Islet of Langerhans (tissue), 1 donor: ENCODE measurements at regions not wholly inside any gene's neighbourhood (a gene's known extent, or its start where the extent isn't known, plus 50 kb on each side); places are given as distances from the start of the nearest gene placed in this dataset.
"Not testable (repeated sequence)": the region's sequence is repeated elsewhere in the genome, so short reads cannot be mapped to it uniquely, and the experiment has no call there.

ENCODE experiments used
- FAIRE-seq: peaks from one replicate; lab custom pipeline; 2011; peaks lifted over from hg19 to GRCh38; lab: Jason Lieb, UNC

DNA sequence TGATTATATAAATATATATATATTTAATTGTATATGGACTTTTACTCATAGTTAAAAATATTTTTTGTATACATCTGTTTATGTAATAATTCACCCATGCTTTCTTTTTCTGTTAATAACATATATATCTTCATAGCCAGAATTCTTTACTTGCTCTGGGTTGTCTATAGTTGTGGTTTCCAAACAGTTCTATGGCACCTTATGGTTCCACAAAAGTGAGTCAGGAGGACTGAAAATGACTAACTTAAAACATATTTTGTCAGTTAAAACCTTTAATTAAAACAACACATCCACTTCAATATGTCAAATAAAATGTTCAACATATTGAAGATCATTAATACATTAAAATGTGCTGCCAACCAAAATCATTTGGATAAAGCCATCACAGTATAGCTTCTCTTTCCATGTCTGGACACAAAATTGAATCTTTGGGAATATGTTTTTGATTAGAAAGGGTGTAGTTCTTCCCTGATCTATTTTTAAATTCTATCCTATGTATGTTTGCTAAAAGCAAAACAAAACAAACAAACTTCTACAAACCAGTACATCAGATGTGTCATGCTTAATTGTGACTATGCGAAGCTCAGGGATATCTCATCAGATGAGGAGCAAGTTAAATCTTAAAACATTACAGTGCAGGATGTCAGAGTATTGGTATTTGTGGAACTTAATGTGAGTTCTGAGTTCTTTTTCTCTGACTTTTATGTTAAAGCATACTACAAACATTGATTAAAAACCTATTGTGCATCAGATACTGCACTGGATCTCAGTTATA is 1488.4 kb upstream of the TENM4 start:
- no peak for FAIRE-seq

DNA sequence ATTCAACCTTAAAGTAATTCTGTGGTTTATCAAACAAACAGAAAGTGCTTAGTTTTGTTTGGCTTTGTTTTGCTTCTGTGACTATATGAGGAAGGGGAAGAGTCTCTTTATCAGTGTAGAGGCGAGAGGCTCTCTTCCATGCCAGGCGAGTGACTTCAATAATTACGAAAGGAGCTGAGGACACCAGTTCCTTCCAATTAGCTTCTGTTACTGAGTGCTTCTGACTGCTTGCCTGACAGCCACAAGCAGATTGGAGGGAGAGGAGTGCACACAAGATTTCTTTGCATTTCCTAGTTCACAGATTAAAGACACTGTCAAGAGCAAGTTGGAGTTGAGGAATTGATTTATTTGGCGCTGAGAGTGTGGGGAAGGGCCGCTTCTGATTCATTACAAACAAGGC is 1484.5 kb upstream of the TENM4 start:
- FAIRE-seq, result no peak

DNA sequence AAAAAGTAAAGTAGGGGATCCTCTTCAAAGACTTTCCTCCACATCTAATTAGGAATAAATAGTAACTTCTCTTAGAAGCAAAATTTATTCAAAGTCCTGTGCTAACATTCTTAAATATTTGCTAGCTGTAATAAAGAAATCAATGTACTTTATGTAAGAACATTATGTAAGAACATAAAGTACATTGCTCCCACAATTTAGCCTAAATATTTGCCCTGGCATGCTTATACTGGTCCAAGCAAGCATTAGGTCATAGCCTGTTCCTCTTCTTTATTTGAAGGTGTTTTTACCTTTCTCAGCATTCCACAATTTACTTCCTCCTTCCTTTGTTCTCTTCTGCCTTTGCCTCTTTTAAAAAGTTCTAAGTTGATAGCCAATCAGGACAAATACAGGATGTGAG is 1480.5 kb upstream of the TENM4 start:
- not testable (repeated sequence) for FAIRE-seq

DNA sequence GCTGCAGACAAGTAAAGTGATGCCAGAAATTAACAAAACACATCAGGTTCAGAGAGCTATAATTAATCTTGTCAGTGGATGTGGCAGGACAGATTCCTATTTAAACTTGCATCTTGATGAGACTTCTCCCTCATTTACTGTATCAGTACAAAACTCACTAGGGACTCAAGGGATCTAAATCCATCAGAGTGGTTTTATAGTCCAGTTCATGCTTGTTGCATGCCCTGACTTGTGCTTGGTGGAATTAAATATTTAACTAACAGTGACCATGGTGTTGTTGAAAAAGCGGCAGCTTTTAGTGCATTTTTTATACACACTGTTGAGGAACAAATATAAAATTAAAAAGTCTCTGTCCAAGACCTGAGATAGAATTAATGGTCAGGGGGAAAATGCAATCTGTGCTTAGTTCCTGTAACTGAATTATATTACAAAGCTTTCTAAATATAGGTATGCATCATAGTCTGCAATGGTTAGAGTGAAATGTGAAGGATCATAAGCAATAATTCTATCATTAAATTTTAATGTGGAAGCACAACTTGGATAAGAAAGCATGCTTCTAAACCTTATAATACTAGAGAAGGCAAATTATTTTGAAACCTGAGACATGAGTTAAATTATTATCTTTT is 1475.5 kb upstream of the TENM4 start:
- no peak for FAIRE-seq

DNA sequence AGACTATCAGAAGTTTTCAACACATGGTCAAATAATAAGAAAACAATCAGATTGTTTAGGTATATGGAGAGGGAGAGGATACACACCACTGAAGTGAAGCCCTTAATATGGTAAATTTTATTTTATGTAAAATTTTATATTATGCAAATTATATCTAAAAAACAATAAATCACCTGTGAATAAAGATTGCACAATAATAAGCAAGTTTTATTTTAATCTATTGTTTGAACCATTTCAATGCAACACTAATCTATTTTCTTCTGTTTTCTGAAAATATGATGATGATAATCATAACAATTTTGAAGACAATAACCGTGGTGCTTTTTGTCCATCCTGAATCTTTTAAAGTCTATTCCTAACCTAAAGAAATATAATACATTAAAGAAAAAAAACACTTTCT is 1473.5 kb upstream of the TENM4 start:
- no peak for FAIRE-seq

DNA sequence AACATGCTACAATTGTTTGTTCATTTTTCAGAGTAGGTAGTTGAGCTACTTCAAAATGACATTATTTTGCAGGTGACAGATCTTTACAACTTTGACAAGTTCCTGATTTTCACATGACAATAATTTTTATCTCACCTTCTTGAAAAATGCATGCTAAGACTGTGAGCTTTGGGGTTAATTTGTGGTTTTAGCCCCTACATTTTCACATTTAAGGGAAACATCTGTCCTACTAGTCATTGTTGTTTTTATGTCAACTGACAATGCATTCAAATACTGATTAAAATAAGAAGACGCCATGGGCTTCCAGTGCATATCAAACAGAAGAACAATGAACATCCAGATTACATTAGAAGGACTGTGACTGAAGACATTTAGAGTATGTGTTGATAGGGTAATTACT is 1470.8 kb upstream of the TENM4 start:
- no peak for FAIRE-seq

DNA sequence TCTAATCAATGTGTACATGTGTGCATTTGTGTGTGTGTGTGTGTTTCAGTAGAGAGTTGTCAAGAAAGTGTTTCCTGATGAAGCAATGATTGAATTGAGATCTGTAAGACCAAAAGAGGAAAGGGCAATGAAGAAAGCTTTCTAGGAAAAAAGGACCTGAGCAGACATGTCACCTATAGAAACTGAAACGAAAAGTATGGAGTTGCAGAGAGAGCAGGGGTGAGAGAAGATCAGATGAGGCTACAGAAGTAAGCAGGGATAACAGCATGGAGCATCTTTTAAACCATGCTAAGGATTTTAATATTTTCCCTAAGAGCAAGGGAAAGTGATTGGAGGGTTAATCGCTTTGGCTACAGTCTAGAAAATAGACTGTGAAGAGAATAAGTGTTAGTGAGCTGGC is 1459.4 kb upstream of the TENM4 start:
- no peak for FAIRE-seq

DNA sequence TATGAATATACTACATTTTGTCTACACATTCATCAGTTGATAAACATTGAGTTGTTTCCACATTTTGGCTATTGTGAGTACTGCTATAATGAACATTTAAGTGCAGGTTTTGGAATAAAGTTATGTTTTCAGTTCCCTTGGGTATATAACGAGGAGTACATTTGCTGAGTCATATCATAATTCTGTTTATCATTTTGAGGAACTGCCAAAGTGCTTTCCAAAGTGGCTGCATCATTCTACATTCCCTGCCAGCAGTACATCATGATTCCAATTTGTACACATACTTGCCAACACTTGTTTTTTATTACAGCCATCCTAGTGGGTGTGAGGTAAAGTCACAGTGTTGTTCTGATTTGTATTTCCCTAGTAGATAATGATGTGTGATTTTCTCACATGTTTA is 1458.6 kb upstream of the TENM4 start:
- FAIRE-seq, result no peak

DNA sequence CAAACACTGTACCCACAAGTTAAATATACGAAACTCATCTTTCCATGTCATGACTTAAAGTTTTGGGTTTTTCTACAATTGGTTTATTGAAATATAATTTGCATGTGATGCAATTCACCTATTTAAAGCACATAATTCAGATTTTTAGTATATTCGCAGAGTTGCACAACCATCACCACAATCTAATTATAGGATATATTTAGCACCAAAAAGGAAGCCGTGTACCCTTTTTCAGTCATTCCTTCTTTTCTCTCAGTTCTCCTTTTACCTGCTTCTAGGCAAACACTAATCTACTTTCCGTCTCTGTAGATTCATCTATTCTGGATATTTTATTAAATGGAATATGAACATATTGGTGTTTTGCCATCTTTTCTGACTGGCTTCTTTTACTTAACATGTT is 1458.1 kb upstream of the TENM4 start:
- FAIRE-seq, result no peak

DNA sequence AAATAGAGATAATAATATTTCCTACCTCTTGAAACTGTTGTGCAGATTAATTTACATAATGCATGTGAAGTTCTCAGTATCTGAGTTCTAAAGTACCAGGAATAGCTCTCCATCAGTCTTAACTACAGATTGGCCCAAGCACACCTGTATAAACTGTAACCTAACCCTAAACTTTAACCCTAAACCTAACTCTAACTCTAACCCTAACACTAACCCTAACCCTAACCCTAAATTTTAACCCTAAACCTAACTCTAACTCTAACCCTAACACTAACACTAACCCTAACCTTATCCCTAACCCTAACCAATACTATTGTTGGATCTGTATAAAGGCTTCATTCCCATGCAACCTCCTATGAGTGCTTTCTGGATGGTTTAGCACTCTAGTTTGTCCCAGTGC is 1445.9 kb upstream of the TENM4 start:
- no peak for FAIRE-seq

DNA sequence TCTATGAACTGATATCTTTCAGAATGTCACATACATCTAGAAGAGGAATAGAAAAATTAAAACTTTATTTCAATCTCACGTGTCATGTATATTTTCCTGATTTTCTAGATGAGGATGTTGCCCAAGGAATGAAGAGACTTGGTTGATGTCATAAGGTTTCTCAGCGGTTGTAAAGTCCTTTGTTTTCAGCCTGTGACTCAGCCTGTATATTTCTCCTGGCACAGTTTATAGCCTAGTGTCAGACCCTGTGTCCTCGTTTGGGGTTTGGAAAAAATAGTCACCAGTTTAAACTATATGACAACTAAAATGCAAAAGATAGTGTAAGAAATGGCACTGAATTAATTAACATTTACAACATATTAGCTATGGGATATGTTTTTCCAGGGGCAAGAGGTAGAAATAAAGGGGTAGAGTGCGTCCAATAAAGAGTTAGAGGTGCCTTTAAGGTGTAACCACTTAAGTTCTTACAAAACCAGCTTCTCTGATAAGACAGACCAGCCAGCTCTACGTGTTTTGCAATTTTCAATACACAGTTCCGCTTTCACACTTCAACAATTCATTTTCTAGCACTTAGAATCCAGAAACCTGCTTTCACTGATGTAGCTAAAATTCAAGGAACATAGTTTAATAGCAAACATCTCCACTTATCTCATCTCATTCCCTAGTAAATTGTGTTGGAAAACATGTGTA is 1432.6 kb upstream of the TENM4 start:
- no peak for FAIRE-seq

DNA sequence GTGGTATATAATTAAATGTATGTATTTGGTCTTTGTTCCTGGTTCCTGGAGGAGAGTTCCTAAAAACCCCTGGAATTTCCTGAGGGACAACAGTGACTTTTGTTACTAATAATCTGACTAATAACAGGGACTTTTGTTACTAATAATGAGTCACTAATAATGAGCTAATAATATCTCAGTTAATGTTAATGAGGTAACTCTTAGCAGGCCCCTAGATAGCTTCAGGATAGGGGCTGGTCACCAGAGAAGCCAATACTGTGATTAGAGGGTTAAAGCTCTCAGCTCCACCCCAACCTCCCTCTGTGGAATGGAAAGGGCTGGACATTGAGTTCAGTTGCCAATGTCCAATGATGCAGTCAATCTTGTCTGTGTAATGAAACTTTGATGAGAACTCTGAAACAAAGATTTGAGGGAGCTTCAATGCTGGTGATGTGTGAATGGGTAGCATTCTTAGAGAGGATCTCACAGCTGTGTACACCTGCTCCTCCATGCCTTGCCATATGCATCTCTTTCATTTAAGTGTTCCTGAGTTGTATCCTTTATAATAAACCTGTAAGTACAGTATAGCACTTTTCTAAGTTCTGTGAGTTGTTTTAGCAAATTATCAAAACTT is 1431.4 kb upstream of the TENM4 start:
- no peak for FAIRE-seq

DNA sequence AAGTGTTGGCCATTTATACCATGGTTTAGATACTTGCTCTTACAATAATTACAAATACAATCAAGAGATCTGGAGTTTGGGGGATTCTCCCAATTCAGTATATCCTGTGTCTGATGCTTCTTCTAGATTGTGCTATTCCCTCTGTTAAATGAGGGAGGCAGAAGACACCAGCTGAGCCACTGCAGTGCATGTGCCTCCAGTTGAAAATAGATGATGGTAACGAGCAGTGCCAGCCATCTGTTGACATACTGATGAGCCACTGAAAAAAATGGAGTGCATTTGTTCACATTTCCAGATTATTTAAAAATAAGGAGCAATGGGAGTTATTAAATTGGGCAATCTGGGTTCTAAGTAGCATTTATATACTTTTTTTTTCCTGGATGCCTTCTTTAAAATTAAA is 1428.0 kb upstream of the TENM4 start:
- FAIRE-seq, result no peak

DNA sequence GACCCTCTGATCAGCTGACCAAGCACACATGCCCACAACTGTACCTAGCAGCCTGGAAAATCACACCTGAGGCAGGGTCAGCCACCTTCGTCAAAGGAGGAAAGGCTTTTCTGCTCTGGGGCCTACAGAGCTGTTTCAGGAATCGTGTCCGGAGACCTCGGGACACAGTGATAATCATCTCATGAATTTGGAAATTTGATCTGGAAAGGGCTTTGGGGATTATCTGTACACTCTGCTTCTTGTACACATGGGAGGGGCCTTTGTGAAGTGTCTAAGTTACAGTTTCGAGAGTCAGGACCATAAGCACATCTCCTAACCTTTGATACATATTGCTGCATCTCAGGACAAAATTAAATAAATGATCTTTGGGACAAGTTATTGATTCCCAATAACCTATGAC is 1421.2 kb upstream of the TENM4 start:
- FAIRE-seq, result no peak

DNA sequence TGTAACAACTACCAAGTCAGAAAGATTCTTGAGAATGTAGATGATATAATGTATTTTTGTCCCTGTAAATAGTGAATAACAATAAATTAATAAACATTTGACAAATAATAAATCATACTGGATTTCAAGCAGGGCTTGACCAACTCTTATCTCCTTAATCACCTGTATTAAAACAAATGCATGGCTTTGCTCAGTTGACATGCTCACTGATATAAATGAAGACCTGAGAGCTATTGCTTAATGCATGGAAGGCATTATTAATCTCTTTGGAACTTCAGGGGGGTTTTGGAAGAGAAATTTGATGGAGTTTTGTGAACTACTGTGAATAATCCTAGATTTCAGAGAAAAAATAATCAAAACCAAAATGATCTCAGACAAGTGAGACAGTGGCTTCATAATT is 1420.4 kb upstream of the TENM4 start:
- no peak for FAIRE-seq

DNA sequence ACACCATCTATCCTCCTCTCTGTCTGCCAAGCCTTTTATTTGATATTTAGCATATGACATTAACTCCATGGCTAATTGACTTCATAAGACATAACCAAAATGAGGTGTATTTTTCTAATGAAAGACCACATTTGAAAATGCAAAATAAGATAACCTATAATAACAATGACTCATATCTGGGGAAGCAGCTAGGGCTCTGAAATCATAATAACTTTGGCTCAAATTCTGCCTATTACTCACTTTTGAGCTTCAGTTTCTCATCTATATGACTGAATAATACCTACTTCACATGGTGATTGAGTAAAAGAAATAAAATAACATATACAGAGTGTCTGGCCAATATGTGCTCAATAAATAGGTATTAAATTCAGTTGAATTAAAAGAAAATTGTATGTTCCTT is 1419.8 kb upstream of the TENM4 start:
- no peak for FAIRE-seq

DNA sequence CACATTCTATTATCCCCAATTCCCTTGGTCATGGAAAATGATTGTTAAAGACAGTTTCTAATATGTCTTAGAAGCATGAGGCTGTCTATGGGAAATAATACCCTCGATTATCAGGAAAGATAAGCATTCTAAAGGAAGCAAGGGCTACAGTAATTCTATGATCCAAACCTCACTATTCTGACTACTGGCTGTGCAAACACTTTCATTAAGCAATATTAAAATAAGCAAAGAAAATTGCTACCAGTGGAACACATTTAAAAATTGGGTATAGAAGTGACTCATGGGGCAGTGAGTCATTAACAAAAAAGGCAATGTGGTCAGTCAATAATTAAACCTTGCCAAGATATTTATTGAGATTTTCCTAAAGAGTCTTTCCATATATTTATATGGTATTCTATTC is 1415.2 kb upstream of the TENM4 start:
- no peak for FAIRE-seq

DNA sequence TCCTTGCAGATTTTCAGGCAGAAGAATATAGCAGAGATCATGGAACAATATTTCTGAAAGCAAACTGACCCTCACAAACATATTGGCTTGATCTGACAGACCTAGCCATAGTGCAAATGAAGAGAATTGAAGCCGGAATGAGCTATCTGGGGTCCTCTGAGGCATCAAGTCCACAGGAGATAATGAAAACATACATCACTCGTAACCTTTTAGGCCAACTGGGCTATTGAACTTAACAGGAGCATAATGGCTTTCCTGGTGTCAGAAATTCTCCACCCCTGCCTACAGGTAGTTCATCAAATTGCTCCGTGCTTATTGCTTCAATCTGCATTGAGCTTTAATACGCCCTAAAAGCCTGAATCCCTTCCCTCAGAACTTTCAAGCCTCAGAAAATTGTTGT is 1414.6 kb upstream of the TENM4 start:
- FAIRE-seq, result no peak

DNA sequence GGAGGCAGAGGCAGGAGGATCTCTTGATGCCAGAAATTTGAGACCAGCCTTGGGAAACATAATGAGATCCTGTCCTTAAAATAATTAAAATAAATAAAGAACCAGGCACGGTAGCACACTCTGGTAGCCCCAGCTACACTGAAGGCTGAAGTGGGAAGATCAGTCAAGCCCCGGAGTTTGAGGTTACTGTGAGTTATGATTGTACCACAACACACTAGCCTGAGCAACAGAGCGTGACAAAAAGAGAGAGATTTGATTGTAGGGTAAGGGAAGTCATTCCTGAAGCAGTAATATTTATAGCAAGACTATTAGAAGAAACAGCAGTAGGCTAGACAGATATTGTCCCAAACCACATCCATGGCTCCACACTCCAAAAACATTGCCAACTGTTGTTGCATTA is 1408.4 kb upstream of the TENM4 start:
- no peak for FAIRE-seq

DNA sequence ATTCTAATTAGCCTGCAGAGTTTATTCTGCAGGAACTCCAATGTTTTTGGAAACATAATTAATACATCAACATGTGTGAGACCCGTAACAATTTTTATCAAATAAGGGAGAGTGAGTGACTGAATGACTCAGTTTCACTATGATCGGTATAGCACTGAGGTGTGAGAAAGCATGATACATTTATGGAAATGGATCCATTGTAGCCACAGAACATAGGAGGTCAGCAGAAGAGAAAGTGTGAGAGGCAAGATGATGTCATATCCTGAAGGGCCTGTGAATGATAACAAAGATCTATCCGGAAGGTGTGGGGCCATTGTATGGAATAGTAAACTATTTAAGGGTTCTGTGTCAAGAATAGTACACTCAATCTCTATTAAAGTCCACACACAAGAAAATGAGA is 1406.1 kb upstream of the TENM4 start:
- FAIRE-seq, result no peak

DNA sequence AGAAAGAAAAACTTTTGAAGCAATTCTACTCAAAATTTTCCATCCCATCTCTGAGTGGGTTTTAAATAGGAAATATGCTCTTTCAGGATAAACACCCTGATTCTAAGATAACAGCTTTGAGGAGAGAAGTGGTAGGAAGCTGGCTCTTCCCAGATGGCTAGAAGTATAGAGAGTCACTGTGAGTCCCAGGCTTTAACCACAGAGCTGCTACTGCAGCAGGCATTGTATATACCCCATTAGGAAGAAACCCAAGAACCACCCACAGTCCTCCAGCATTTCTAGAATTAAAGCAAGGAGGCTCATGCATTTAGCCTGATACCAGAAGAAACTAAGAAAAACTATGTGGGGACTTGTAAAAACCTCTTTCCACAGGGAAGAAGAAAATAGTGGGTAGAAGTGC is 1405.6 kb upstream of the TENM4 start:
- no peak for FAIRE-seq

DNA sequence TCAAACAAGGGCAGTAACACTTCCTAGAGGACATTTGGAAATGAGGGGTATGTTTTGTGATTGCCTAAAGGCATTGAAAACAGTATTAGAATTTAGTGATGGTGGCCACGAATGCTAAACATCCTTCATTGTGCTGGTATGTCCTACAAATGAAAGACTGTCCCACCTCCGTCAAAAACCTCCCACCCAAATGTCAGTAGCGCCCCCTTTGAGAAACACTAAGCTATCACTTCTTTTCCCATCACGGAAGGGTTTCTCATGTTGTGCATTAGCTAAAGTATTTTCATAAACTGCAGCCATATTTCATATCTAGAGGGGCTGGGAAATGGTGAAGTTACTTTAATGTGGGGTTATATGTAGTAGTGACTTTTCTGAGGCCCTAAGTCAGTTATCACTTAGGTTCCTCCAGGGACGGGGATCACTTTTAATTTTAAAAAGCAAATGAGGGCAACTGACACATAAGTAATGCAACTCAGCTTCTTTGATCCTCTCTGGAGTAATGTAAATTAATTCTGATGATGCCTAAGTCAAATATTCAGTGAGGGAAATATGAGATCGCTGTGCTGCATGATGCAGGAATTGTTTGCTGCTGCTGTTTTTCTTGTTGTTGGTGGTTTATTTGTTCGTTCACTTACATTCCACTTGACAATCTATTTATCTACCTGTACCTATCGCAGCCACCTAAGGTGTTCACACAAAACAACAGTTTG is 1403.4 kb upstream of the TENM4 start:
- no peak for FAIRE-seq
